ENCODE measurements at regions not wholly inside any gene's neighbourhood (a gene's known extent, or its start where the extent isn't known, plus 50 kb on each side); places are given as distances from the start of the nearest gene placed in this dataset.

GRCh38 chr4:134308910-134309309 is 107.3 kb upstream of the PABPC4L start:
- ChIA-PET POLR2A (no interaction called here), CTCF (no interaction called here)
- Histone ChIP-seq H3K4me3 (no peak overlapping the region), H3K4me2 (no peak overlapping the region), H3K4me1 (no peaks in the 10 kb centered on the region), H3K27ac (no peak overlapping the region), H3K9me3 (no peaks in the 10 kb centered on the region)
- no peak for DNase-seq (ENCODE audit: low read depth in 1 of 2, low spot score in 1 of 2)
- FAIRE-seq = no peak
- ATAC-seq = no peak
- TF ChIP-seq MYC (IDR thresholded peaks at IDR 0.05; ENCODE audit: borderline replicate concordance, low read length) (no peak), TFCP2L1 (CRISPR knock-in tag; IDR thresholded peaks at IDR 0.05) (no peak), JUNB (IDR thresholded peaks at IDR 0.05) (no peak), HOXB13 (CRISPR knock-in tag; IDR thresholded peaks at IDR 0.05; ENCODE audit: low read depth) (no peak), ZFP36 (IDR thresholded peaks at IDR 0.05; ENCODE audit: borderline replicate concordance, partially characterized antibody) (no peak), EHMT2 (IDR thresholded peaks at IDR 0.05; ENCODE audit: low read depth) (no peak), ZNF302 (CRISPR knock-in tag; IDR thresholded peaks at IDR 0.05) (no peak), TP53 (CRISPR knock-in tag; IDR thresholded peaks at IDR 0.05) (no peak), REST (IDR thresholded peaks at IDR 0.05) (no peak), CHD4 (IDR thresholded peaks at IDR 0.05; ENCODE audit: borderline replicate concordance) (no peak), KDM1A (IDR thresholded peaks at IDR 0.05; ENCODE audit: low read depth) (no peak), ZSCAN20 (CRISPR knock-in tag; IDR thresholded peaks at IDR 0.05) (no peak)
- TF ChIP-seq, protein P1, sequence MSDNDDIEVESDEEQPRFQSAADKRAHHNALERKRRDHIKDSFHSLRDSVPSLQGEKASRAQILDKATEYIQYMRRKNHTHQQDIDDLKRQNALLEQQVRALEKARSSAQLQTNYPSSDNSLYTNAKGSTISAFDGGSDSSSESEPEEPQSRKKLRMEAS (IDR thresholded peaks at IDR 0.05) = no peak

- ChIA-PET POLR2A (no interaction called here), CTCF (no interaction called here)
- Histone ChIP-seq H3K4me3 (no peak overlapping the region), H3K27ac (no peak overlapping the region), H3K4me2 (no peak overlapping the region), H3K4me1 (no peaks in the 10 kb centered on the region), H3K9me3 (0 out of 3 replicates have a peak, but pooled peaks cover 2% of the 10 kb centered on the region)
- no peak for TF ChIP-seq SREBF2 (IDR thresholded peaks at IDR 0.05)
- no peak for TF ChIP-seq KDM5A (IDR thresholded peaks at IDR 0.05)
- TF ChIP-seq ZC3H11A (IDR thresholded peaks at IDR 0.05) = no peak
- TF ChIP-seq ZNF302 (CRISPR knock-in tag; IDR thresholded peaks at IDR 0.05) = no peak
- TF ChIP-seq CHD2 (IDR thresholded peaks at IDR 0.05; ENCODE audit: low read length, partially characterized antibody) = no peak
- TF ChIP-seq CEBPB (IDR thresholded peaks at IDR 0.05) = no peak
- no peak for TF ChIP-seq RNF2 (IDR thresholded peaks at IDR 0.05; ENCODE audit: borderline replicate concordance, low read depth)
- TF ChIP-seq, protein P2, sequence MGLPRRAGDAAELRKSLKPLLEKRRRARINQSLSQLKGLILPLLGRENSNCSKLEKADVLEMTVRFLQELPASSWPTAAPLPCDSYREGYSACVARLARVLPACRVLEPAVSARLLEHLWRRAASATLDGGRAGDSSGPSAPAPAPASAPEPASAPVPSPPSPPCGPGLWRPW (IDR thresholded peaks at IDR 0.05) = no peak
- DNase-seq (ENCODE audit: low read depth in 1 of 2, low spot score in 1 of 2) = no peak
- no peak for FAIRE-seq
- ATAC-seq = no peak
Observed at GRCh38 chr4:134298313-134298712, 96.7 kb upstream of the PABPC4L start.

- TF ChIP-seq HOXA7 (CRISPR knock-in tag; IDR thresholded peaks at IDR 0.05) = no peak
- no peak for TF ChIP-seq CHD4 (IDR thresholded peaks at IDR 0.05; ENCODE audit: borderline replicate concordance)
- TF ChIP-seq HMGXB4 (CRISPR knock-in tag; IDR thresholded peaks at IDR 0.05; ENCODE audit: borderline replicate concordance) = no peak
- TF ChIP-seq CBX8 (IDR thresholded peaks at IDR 0.05) = no peak
- TF ChIP-seq POLR2AphosphoS2 (conservative IDR thresholded peaks at IDR 0.05; ENCODE audit: low read length) = no peak
- TF ChIP-seq NR3C1 (IDR thresholded peaks at IDR 0.05) = no peak
- Histone ChIP-seq H3K4me3 (no peak overlapping the region), H3K4me2 (no peak overlapping the region), H3K4me1 (no peaks in the 10 kb centered on the region), H3K27ac (no peak overlapping the region), H3K9me3 (0 out of 3 replicates have a peak, but pooled peaks cover 2% of the 10 kb centered on the region)
- no peak for ATAC-seq
- CTCF ChIA-PET = no interaction called here
- FAIRE-seq = no peak
- DNase-seq (ENCODE audit: low read depth in 1 of 2, low spot score in 1 of 2) = no peak
- POLR2A ChIA-PET = no interaction called here
Observed at GRCh38 chr4:134297765-134298164, 96.2 kb upstream of the PABPC4L start.

Data from A549 (cell line).